ENCODE measurements at regions not wholly inside any gene's neighbourhood (a gene's known extent, or its start where the extent isn't known, plus 50 kb on each side); places are given as distances from the start of the nearest gene placed in this dataset.

DNA sequence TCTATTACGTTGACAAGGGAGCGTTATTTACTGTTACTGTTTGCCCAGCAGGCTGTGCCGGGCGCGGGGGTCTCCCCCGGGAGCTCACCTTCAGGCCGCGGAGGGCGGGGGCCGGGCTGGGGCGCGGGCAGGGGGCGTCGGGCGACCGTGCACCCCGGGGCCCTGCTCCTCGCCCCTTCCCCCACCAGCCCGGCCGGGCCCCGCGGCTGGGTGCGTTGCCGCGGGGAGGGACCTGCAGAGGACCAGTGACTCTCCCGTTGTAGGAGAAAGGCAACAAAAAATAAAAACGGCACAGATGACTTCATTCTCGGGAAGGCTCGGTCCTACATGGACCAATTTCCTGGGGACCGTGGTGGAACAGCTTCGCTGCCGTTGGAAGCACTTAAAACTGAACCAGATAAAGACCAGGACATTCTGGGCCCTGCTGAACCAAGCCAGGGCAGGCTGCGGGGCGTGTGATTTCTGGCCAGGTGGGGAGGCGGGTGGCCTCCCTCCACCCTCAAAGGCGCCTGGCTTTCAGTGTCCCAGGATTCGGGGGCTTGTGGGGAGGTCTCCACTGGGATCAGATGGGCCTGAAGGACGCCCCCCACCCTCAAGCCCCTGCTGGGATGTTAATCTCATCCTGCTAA, 57.4 kb downstream of the IGLL1 start:
- peak overlapping the region; percentile 97 to 99 for H3K27ac ChIP-seq
- H3K9me3 ChIP-seq: no peaks in the 10 kb centered on the region
- peak overlapping the region; percentile 94 for H3K4me2 ChIP-seq
- 28% methylated on average over 32 of the region's 38 CpGs for WGBS (ENCODE audit: missing lambda C conversion rate)
- H3K4me3 ChIP-seq: no peak overlapping the region; the same call in 2 of the 3 replicates
- ATAC-seq: no peak
- POLR2A ChIA-PET: no interaction called here
- no peak for FAIRE-seq
- TF ChIP-seq TFCP2L1 (CRISPR knock-in tag; IDR thresholded peaks at IDR 0.05) (no peak), EP300 (IDR thresholded peaks at IDR 0.05) (no peak), POLR2AphosphoS2 (conservative IDR thresholded peaks at IDR 0.05; ENCODE audit: low read length) (no peak), CHD2 (IDR thresholded peaks at IDR 0.05; ENCODE audit: low read length, partially characterized antibody) (no peak), FOSL2 (IDR thresholded peaks at IDR 0.05) (no peak), FOSL2 (CRISPR knock-in tag; IDR thresholded peaks at IDR 0.05) (no peak), CBX2 (IDR thresholded peaks at IDR 0.05; ENCODE audit: borderline replicate concordance, low read depth) (no peak), EHMT2 (IDR thresholded peaks at IDR 0.05; ENCODE audit: low read depth) (no peak), FOSB (CRISPR knock-in tag; IDR thresholded peaks at IDR 0.05) (no peak), HOXB13 (CRISPR knock-in tag; IDR thresholded peaks at IDR 0.05; ENCODE audit: low read depth) (no peak), KDM1A (IDR thresholded peaks at IDR 0.05; ENCODE audit: low read depth) (no peak), RARB (CRISPR knock-in tag; IDR thresholded peaks at IDR 0.05) (no peak), HEYL (CRISPR knock-in tag; IDR thresholded peaks at IDR 0.05) (no peak), RAD21 (conservative IDR thresholded peaks at IDR 0.05 in 1 of 2, IDR thresholded peaks at IDR 0.05 in 1 of 2) (no peak), FOXS1 (CRISPR knock-in tag; IDR thresholded peaks at IDR 0.05) (no peak)
- TF ChIP-seq, protein P1, sequence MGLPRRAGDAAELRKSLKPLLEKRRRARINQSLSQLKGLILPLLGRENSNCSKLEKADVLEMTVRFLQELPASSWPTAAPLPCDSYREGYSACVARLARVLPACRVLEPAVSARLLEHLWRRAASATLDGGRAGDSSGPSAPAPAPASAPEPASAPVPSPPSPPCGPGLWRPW (IDR thresholded peaks at IDR 0.05): no peak
- TF ChIP-seq, protein P2, sequence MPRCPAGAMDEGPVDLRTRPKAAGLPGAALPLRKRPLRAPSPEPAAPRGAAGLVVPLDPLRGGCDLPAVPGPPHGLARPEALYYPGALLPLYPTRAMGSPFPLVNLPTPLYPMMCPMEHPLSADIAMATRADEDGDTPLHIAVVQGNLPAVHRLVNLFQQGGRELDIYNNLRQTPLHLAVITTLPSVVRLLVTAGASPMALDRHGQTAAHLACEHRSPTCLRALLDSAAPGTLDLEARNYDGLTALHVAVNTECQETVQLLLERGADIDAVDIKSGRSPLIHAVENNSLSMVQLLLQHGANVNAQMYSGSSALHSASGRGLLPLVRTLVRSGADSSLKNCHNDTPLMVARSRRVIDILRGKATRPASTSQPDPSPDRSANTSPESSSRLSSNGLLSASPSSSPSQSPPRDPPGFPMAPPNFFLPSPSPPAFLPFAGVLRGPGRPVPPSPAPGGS (IDR thresholded peaks at IDR 0.05): no peak
- no peak for DNase-seq (ENCODE audit: low read depth in 1 of 2, low spot score in 1 of 2)
- H3K4me1 ChIP-seq: peaks cover 30% of the 10 kb centered on the region
- CTCF ChIA-PET: interaction anchor here (0.7 to 1.9 kb wide), 3 partner anchors 16 to 68 kb away, joined by 3 to 5 read pairs (median 3); no protein-coding TSS in a partner anchor

DNA sequence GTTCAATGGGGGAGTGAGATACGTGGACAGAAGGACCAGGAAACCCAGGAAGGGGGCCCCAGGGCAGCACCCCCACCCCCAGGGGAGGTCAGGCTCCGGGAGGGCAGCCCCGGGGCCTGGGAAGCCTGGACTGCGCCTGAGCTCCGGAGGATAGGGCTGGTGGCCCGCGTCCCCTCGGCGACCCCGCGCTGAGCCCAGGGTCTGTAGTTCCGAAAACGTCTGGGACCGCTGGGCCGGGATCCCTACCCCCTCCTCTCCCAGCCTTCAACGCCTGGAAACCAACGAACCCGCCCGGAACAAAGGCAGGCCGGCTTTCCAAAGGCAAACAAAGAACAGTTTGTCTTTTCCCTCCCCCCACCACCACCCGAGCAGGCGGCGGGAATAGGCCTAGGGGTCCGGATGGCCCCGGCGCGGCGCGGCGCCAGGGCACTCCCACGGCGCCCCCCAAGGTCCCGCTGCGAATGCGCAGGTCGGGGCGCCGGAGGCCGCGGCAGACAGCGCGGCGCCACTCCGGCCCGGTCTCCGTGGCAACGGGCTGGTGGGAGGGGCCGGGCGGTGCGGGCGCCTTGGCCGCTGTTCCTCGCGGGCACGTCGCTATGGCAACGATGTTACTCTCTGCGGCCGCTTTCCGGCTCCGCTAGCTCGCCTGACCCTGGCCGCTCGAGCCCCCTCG, 58.5 kb downstream of the IGLL1 start:
- H3K4me1 ChIP-seq: peaks cover 34% of the 10 kb centered on the region
- DNase-seq (ENCODE audit: low read depth in 1 of 2, low spot score in 1 of 2) (peak; percentile 70 to 86), ATAC-seq (peak; percentile 91 to 92), FAIRE-seq (no peak)
- H3K9me3 ChIP-seq: no peaks in the 10 kb centered on the region
- H3K27ac ChIP-seq: peak overlapping the region; percentile 97 to 99
- peak overlapping the region; percentile 44 for H3K4me3 ChIP-seq
- under 1% methylated on average over 12 of the region's 65 CpGs for WGBS (ENCODE audit: missing lambda C conversion rate)
- peak overlapping the region; percentile 94 for H3K4me2 ChIP-seq
- ChIA-PET POLR2A (no interaction called here), CTCF (interaction anchor here (1.0 to 1.9 kb wide), 2 partner anchors 12 to 17 kb away, joined by 3 to 5 read pairs; no protein-coding TSS in a partner anchor)
- TF ChIP-seq CHD4 (IDR thresholded peaks at IDR 0.05; ENCODE audit: borderline replicate concordance) (no peak), RNF2 (IDR thresholded peaks at IDR 0.05; ENCODE audit: borderline replicate concordance, low read depth) (no peak), MAZ (IDR thresholded peaks at IDR 0.05; ENCODE audit: borderline replicate concordance, low read depth, low read length) (no peak), EHF (CRISPR knock-in tag; IDR thresholded peaks at IDR 0.05) (no peak), NR3C1 (IDR thresholded peaks at IDR 0.05) (no peak), KDM1A (IDR thresholded peaks at IDR 0.05; ENCODE audit: low read depth) (no peak), SREBF2 (IDR thresholded peaks at IDR 0.05) (no peak), RFX5 (IDR thresholded peaks at IDR 0.05) (no peak), FOSL2 (IDR thresholded peaks at IDR 0.05) (no peak), FOSL2 (CRISPR knock-in tag; IDR thresholded peaks at IDR 0.05) (no peak), CBX2 (IDR thresholded peaks at IDR 0.05; ENCODE audit: borderline replicate concordance, low read depth) (no peak), ZSCAN20 (CRISPR knock-in tag; IDR thresholded peaks at IDR 0.05) (no peak)
- TF ChIP-seq, protein P3, sequence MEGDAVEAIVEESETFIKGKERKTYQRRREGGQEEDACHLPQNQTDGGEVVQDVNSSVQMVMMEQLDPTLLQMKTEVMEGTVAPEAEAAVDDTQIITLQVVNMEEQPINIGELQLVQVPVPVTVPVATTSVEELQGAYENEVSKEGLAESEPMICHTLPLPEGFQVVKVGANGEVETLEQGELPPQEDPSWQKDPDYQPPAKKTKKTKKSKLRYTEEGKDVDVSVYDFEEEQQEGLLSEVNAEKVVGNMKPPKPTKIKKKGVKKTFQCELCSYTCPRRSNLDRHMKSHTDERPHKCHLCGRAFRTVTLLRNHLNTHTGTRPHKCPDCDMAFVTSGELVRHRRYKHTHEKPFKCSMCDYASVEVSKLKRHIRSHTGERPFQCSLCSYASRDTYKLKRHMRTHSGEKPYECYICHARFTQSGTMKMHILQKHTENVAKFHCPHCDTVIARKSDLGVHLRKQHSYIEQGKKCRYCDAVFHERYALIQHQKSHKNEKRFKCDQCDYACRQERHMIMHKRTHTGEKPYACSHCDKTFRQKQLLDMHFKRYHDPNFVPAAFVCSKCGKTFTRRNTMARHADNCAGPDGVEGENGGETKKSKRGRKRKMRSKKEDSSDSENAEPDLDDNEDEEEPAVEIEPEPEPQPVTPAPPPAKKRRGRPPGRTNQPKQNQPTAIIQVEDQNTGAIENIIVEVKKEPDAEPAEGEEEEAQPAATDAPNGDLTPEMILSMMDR (IDR thresholded peaks at IDR 0.05): 0 out of 3 replicates have a peak, but pooled peaks have one; percentile 18
- TF ChIP-seq, protein P4, sequence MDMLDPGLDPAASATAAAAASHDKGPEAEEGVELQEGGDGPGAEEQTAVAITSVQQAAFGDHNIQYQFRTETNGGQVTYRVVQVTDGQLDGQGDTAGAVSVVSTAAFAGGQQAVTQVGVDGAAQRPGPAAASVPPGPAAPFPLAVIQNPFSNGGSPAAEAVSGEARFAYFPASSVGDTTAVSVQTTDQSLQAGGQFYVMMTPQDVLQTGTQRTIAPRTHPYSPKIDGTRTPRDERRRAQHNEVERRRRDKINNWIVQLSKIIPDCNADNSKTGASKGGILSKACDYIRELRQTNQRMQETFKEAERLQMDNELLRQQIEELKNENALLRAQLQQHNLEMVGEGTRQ (IDR thresholded peaks at IDR 0.05): no peak
- TF ChIP-seq, protein P5, sequence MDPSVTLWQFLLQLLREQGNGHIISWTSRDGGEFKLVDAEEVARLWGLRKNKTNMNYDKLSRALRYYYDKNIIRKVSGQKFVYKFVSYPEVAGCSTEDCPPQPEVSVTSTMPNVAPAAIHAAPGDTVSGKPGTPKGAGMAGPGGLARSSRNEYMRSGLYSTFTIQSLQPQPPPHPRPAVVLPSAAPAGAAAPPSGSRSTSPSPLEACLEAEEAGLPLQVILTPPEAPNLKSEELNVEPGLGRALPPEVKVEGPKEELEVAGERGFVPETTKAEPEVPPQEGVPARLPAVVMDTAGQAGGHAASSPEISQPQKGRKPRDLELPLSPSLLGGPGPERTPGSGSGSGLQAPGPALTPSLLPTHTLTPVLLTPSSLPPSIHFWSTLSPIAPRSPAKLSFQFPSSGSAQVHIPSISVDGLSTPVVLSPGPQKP (IDR thresholded peaks at IDR 0.05; ENCODE audit: low read depth, low read length): no peak
- TF ChIP-seq, protein P6, sequence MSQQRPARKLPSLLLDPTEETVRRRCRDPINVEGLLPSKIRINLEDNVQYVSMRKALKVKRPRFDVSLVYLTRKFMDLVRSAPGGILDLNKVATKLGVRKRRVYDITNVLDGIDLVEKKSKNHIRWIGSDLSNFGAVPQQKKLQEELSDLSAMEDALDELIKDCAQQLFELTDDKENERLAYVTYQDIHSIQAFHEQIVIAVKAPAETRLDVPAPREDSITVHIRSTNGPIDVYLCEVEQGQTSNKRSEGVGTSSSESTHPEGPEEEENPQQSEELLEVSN (IDR thresholded peaks at IDR 0.05; ENCODE audit: borderline replicate concordance, low read depth): no peak
- TF ChIP-seq, protein P2 (IDR thresholded peaks at IDR 0.05): no peak

All from A549 (cell line).